ENCODE measurements at regions not wholly inside any gene's neighbourhood (a gene's known extent, or its start where the extent isn't known, plus 50 kb on each side); places are given as distances from the start of the nearest gene placed in this dataset.

- DNase-seq, result no peak
These were observed 1559.6 kb downstream of the TECRL start for GRCh38 chr4:62849696-62850095.

GRCh38 chr4:62835631-62836030, 1573.6 kb downstream of the TECRL start:
- no peak for DNase-seq

GRCh38 chr4:62822306-62822705, 1586.9 kb downstream of the TECRL start:
- DNase-seq, result no peak

- no peak for DNase-seq
These were observed 1592.7 kb downstream of the TECRL start for GRCh38 chr4:62816566-62816965.

- DNase-seq, result no peak
These were observed 1594.7 kb downstream of the TECRL start for GRCh38 chr4:62814510-62815047.

GRCh38 chr4:62806816-62807215, 1602.4 kb downstream of the TECRL start:
- DNase-seq, result no peak

- no peak for DNase-seq
These were observed 1603.9 kb downstream of the ADGRL3 start for GRCh38 chr4:62804075-62804474.

GRCh38 chr4:62797221-62797620, 1597.1 kb downstream of the ADGRL3 start:
- DNase-seq, result no peak

- DNase-seq, result no peak
These were observed 1591.3 kb downstream of the ADGRL3 start for GRCh38 chr4:62791386-62791785.

- no peak for DNase-seq
These were observed 1571.9 kb downstream of the ADGRL3 start for GRCh38 chr4:62771983-62772557.

- DNase-seq, result no peak
These were observed 1540.2 kb downstream of the ADGRL3 start for GRCh38 chr4:62740296-62740695.

- DNase-seq, result no peak
These were observed 1517.0 kb downstream of the ADGRL3 start for GRCh38 chr4:62717154-62717553.

- no peak for DNase-seq
These were observed 1511.4 kb downstream of the ADGRL3 start for GRCh38 chr4:62711575-62711974.

GRCh38 chr4:62709618-62710252, 1509.6 kb downstream of the ADGRL3 start:
- no peak for DNase-seq

GRCh38 chr4:62706423-62706822, 1506.3 kb downstream of the ADGRL3 start:
- DNase-seq, result peak; percentile 45

- DNase-seq, result no peak
These were observed 1483.9 kb downstream of the ADGRL3 start for GRCh38 chr4:62683799-62684566.

- DNase-seq, result no peak
These were observed 1476.8 kb downstream of the ADGRL3 start for GRCh38 chr4:62676962-62677361.

- no peak for DNase-seq
These were observed 1470.4 kb downstream of the ADGRL3 start for GRCh38 chr4:62670514-62670913.

- DNase-seq, result no peak
These were observed 1461.7 kb downstream of the ADGRL3 start for GRCh38 chr4:62661821-62662220.

- DNase-seq, result no peak
These were observed 1455.9 kb downstream of the ADGRL3 start for GRCh38 chr4:62656006-62656405.

GRCh38 chr4:62644372-62644771, 1444.2 kb downstream of the ADGRL3 start:
- peak; percentile 52 for DNase-seq

GRCh38 chr4:62640296-62640695, 1440.2 kb downstream of the ADGRL3 start:
- DNase-seq, result no peak

GRCh38 chr4:62627671-62628070, 1427.5 kb downstream of the ADGRL3 start:
- DNase-seq, result no peak

GRCh38 chr4:62627141-62627540, 1427.0 kb downstream of the ADGRL3 start:
- no peak for DNase-seq

Measured in islet precursor cell (in vitro differentiated cells).